Left ventricle myocardium inferior (tissue), 1 donor: ENCODE measurements at regions not wholly inside any gene's neighbourhood (a gene's known extent, or its start where the extent isn't known, plus 50 kb on each side); places are given as distances from the start of the nearest gene placed in this dataset.
"Not testable (repeated sequence)": the region's sequence is repeated elsewhere in the genome, so short reads cannot be mapped to it uniquely, and the experiment has no call there.

ENCODE experiments used
- DNase-seq: peaks from one replicate; pipeline ENCODE4 v3.0.0-alpha.2; 2020
- H3K27ac ChIP-seq: fragments of 200-600 bp; replicated peaks from 2 replicates; pipeline ENCODE4 v1.8.0; 2021
- H3K27me3 ChIP-seq: fragments of 200-600 bp; 2 replicates; pipeline ENCODE4 v1.8.0; 2021; ENCODE audit warnings: low read depth
- H3K36me3 ChIP-seq: fragments of 200-600 bp; 2 replicates; pipeline ENCODE4 v1.8.0; 2021
- H3K4me1 ChIP-seq: fragments of 200-600 bp; 2 replicates; pipeline ENCODE4 v1.8.0; 2021
- H3K4me3 ChIP-seq: fragments of 200-600 bp; 2 replicates; pipeline ENCODE4 v1.8.0; 2021; ENCODE audit warnings: mild to moderate bottlenecking, moderate library complexity
- H3K9me3 ChIP-seq: fragments of 200-600 bp; replicated peaks from 2 replicates; pipeline ENCODE4 v1.8.0; 2021
- intact Hi-C: fragments of 100-400 bp; cut with micrococcal nuclease; formaldehyde crosslinking; loops from one replicate; pipeline ENCODE4 v1.11.0; 2022
- TF ChIP-seq, protein P1 (sequence below): fragments of 200-600 bp; IDR thresholded peaks from 2 replicates; pipeline ENCODE4 v1.8.0; 2021; ENCODE audit warnings: antibody characterized with exemption, mild to moderate bottlenecking, borderline replicate concordance
- donor health status: DM: no; HTN: yes; CAD: no; lungs with severe emphysema.

DNA sequence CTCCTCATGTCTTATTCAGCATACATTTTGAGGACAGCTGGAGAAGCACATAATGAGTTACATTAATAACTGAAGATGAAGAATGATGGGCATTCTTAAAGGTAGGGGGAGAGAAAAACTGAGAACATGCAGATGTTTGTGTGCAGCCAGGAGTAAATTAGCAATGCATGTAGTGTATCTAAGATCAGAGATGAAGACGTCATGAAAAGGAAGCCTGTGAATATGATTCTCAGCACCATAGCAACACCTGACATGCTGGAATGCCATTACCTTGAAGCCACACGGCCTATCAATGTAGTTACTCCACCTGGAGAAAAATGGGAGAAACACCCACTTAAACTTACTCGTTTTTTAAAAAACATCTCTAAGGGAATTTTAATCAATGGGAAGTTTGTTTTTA is 607.1 kb downstream of the PTPRC start:
- Histone ChIP-seq H3K27ac (no peak overlapping the region), H3K9me3 (no peaks in the 10 kb centered on the region)
- intact Hi-C loops: loop anchor here (10.0 kb wide), 2 partner anchors 101 to 481 kb away; no protein-coding TSS in a partner anchor

DNA sequence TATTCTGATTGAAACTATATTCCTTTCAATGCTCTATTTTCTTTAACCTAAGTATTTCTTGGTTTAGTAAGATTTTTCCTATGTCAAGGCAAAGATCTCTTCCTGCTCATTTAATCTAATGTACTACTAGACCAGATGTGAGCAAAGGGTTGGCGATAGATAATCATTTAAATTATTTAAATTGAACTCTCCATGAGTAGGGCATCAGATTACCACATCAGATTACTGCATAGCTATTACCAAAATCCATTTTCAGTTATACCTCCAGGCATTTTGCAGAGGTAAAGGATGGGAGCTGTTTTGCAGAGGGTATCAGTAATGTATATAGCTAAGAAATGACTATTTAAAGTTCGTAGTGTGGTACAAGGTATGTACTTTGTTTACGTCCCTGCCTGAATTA is 607.9 kb downstream of the PTPRC start:
- Histone ChIP-seq H3K4me1 (no peaks in the 10 kb centered on the region), H3K36me3 (no peaks in the 10 kb centered on the region), H3K27ac (no peak overlapping the region), H3K27me3 (no peaks in the 10 kb centered on the region), H3K4me3 (no peak overlapping the region), H3K9me3 (no peaks in the 10 kb centered on the region)
- intact Hi-C loops: loop anchor here (10.0 kb wide), 2 partner anchors 102 to 482 kb away; no protein-coding TSS in a partner anchor
- TF ChIP-seq, protein P1, sequence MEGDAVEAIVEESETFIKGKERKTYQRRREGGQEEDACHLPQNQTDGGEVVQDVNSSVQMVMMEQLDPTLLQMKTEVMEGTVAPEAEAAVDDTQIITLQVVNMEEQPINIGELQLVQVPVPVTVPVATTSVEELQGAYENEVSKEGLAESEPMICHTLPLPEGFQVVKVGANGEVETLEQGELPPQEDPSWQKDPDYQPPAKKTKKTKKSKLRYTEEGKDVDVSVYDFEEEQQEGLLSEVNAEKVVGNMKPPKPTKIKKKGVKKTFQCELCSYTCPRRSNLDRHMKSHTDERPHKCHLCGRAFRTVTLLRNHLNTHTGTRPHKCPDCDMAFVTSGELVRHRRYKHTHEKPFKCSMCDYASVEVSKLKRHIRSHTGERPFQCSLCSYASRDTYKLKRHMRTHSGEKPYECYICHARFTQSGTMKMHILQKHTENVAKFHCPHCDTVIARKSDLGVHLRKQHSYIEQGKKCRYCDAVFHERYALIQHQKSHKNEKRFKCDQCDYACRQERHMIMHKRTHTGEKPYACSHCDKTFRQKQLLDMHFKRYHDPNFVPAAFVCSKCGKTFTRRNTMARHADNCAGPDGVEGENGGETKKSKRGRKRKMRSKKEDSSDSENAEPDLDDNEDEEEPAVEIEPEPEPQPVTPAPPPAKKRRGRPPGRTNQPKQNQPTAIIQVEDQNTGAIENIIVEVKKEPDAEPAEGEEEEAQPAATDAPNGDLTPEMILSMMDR: no peak
- no peak for DNase-seq

More for the DNA sequence above, 607.1 kb downstream of the PTPRC start:
- TF ChIP-seq, protein P1: no peak
- Histone ChIP-seq H3K27me3 (no peaks in the 10 kb centered on the region), H3K4me3 (no peak overlapping the region), H3K36me3 (no peaks in the 10 kb centered on the region), H3K4me1 (no peaks in the 10 kb centered on the region)
- DNase-seq: no peak

- Histone ChIP-seq H3K4me3 (no peak overlapping the region), H3K4me1 (no peaks in the 10 kb centered on the region), H3K9me3 (no peaks in the 10 kb centered on the region), H3K27ac (no peak overlapping the region), H3K36me3 (no peaks in the 10 kb centered on the region), H3K27me3 (no peaks in the 10 kb centered on the region)
- intact Hi-C loops: loop anchor here (10.0 kb wide), 2 partner anchors 103 to 483 kb away; no protein-coding TSS in a partner anchor
- TF ChIP-seq, protein P1: no peak
- no peak for DNase-seq
These were observed 609.1 kb downstream of the PTPRC start for GRCh38 chr1:199247891-199248290.

- H3K9me3 ChIP-seq: peaks cover 23% of the 10 kb centered on the region
- intact Hi-C loops, H3K27me3 ChIP-seq, H3K36me3 ChIP-seq, H3K4me3 ChIP-seq, DNase-seq, H3K27ac ChIP-seq, H3K4me1 ChIP-seq: not testable (repeated sequence)
These were observed 615.2 kb downstream of the PTPRC start for GRCh38 chr1:199254040-199254439.

- Histone ChIP-seq H3K27ac (no peak overlapping the region), H3K36me3 (no peaks in the 10 kb centered on the region), H3K4me3 (no peak overlapping the region), H3K27me3 (no peaks in the 10 kb centered on the region), H3K4me1 (no peaks in the 10 kb centered on the region), H3K9me3 (no peaks in the 10 kb centered on the region)
- intact Hi-C loops: no loop called here
- no peak for DNase-seq
- TF ChIP-seq, protein P1: no peak
These were observed 622.5 kb downstream of the PTPRC start for GRCh38 chr1:199261328-199261727.

- H3K27me3 ChIP-seq: no peaks in the 10 kb centered on the region
- H3K4me3 ChIP-seq: no peak overlapping the region
- no peaks in the 10 kb centered on the region for H3K4me1 ChIP-seq
- H3K9me3 ChIP-seq: no peaks in the 10 kb centered on the region
- no peak for DNase-seq
- intact Hi-C loops: no loop called here
- H3K36me3 ChIP-seq: no peaks in the 10 kb centered on the region
- TF ChIP-seq, protein P1: no peak
- no peak overlapping the region for H3K27ac ChIP-seq
These were observed 625.4 kb downstream of the PTPRC start for GRCh38 chr1:199264283-199264682.
